H1 (cell line): ENCODE measurements at regions not wholly inside any gene's neighbourhood (a gene's known extent, or its start where the extent isn't known, plus 50 kb on each side); places are given as distances from the start of the nearest gene placed in this dataset.

Source experiments
- EGR1 ChIP-seq: IDR thresholded peaks from 2 replicates; pipeline ENCODE4 v1.6.1; 2011; ENCODE audit warnings: low read depth, low read length, borderline replicate concordance
- EZH2 ChIP-seq: fragments of 200-600 bp; sonication (generic); IDR thresholded peaks from 2 replicates; pipeline ENCODE4 v1.7.1; 2012; ENCODE audit warnings: low read depth, mild to moderate bottlenecking, moderate library complexity, low read length, inconsistent platforms; ENCODE audit not compliant: severe bottlenecking
- FOSL1 ChIP-seq: IDR thresholded peaks from 2 replicates; pipeline ENCODE4 v1.6.1; 2011; ENCODE audit warnings: mild to moderate bottlenecking, low read depth, low read length, moderate library complexity; ENCODE audit not compliant: insufficient read depth
- JUN ChIP-seq: IDR thresholded peaks from 2 replicates; pipeline ENCODE4 v1.6.1; 2011; ENCODE audit warnings: low read depth, mild to moderate bottlenecking, improper control_type of control experiment, low read length
- POLR2A ChIP-seq, 2 experiments: IDR thresholded peaks; 1 replicate in 1 of 2; 2 replicates in 1 of 2; pipeline ENCODE4 v1.6.1; 2011; ENCODE audit warnings: low read depth in 2 of 2, low read length in 2 of 2, mild to moderate bottlenecking in 2 of 2; ENCODE audit errors: control extremely low read depth in 1 of 2
- TAF1 ChIP-seq: IDR thresholded peaks from 2 replicates; pipeline ENCODE4 v1.6.1; 2011; ENCODE audit warnings: mild to moderate bottlenecking, low read depth, low read length
- YY1 ChIP-seq: IDR thresholded peaks from 2 replicates; pipeline ENCODE4 v1.6.1; 2011; ENCODE audit warnings: low read depth, mild to moderate bottlenecking, low read length
- TF ChIP-seq, protein P1 (sequence below): IDR thresholded peaks from 2 replicates; pipeline ENCODE4 v1.6.1; 2011; ENCODE audit warnings: low read depth, mild to moderate bottlenecking, low read length; ENCODE audit not compliant: insufficient read depth

DNA sequence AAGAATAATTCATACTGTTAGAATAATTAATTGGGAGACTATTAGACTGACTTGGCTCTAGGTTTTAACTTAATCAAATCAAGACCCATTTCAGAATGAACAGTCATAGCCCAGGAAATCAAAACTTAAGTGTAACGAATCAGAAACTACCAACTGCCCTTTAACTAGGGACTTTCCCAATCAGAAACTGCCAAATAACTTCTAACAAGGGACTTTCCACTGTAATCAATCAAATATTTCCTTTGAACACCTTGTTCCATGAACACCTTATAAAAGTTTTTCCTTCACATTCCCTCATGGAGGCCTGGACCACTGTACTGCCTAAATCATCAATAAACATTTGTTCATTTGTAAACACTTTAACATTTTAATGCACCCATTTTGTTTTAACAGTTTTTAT is 1054.7 kb upstream of the TMPRSS15 start:
- TF ChIP-seq, protein P1, sequence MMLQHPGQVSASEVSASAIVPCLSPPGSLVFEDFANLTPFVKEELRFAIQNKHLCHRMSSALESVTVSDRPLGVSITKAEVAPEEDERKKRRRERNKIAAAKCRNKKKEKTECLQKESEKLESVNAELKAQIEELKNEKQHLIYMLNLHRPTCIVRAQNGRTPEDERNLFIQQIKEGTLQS, result no peak
- TF ChIP-seq YY1 (no peak), EZH2 (no peak), TAF1 (no peak), JUN (no peak), EGR1 (no peak), POLR2A (IDR thresholded peaks at IDR 0.05; ENCODE audit: control extremely low read depth in 1 of 2, low read depth in 2 of 2, low read length in 2 of 2) (no peak), FOSL1 (no peak)
